Kidney (tissue), 13 donors: ENCODE measurements at regions not wholly inside any gene's neighbourhood (a gene's known extent, or its start where the extent isn't known, plus 50 kb on each side); places are given as distances from the start of the nearest gene placed in this dataset.

Source experiments
- DNase-seq, 5 donors: peaks; one replicate each; pipeline ENCODE4 v3.0.0-alpha.2; 2013 to 2020
- FAIRE-seq: peaks from 2 replicates; lab custom pipeline; 2012; peaks lifted over from hg19 to GRCh38; lab: Jason Lieb, UNC
- H3K27ac ChIP-seq, 2 donors: one replicate each; pipeline ENCODE4 v1.7.0; 2013; ENCODE audit warnings: low read depth in 2 of 2, low read length in 2 of 2, inconsistent platforms in 1 of 2
- H3K27me3 ChIP-seq: one replicate; pipeline ENCODE4 v1.7.1; 2013; ENCODE audit warnings: low read length, inconsistent platforms; ENCODE audit not compliant: control insufficient read depth, insufficient read depth
- H3K36me3 ChIP-seq, 3 donors: one replicate each; pipeline versions ENCODE4 v1.7.0 to v1.7.1; 2013; ENCODE audit warnings: low read length in 3 of 3, control low read depth in 1 of 3, inconsistent platforms in 1 of 3; ENCODE audit not compliant: insufficient read depth in 3 of 3, control insufficient read depth in 2 of 3
- H3K4me1 ChIP-seq, 3 donors: one replicate each; pipeline versions ENCODE4 v1.7.0 to v1.7.1; 2013; ENCODE audit warnings: low read length in 3 of 3, inconsistent platforms in 1 of 3, low read depth in 1 of 3; ENCODE audit not compliant: control insufficient read depth in 2 of 3, insufficient read depth in 2 of 3
- H3K4me3 ChIP-seq, 3 donors: one replicate each; pipeline versions ENCODE4 v1.7.0 to v1.8.1; 2013; ENCODE audit warnings: low read length in 3 of 3, control low read depth in 1 of 3, inconsistent platforms in 1 of 3
- H3K9ac ChIP-seq, 3 donors: one replicate each; pipeline versions ENCODE4 v1.7.0 to v1.7.1; 2013; ENCODE audit warnings: low read length in 3 of 3, control low read depth in 1 of 3, inconsistent platforms in 1 of 3
- H3K9me3 ChIP-seq, 3 donors: one replicate each; pipeline versions ENCODE4 v1.7.0 to v1.7.1; 2013; ENCODE audit warnings: low read length in 3 of 3, control low read depth in 1 of 3, inconsistent platforms in 1 of 3; ENCODE audit not compliant: control insufficient read depth in 2 of 3, insufficient read depth in 1 of 3
- intact Hi-C: fragments of 100-400 bp; cut with DNase I; formaldehyde crosslinking; loops from one replicate; pipeline ENCODE4 v1.11.1; 2022
- TF ChIP-seq, protein P1 (sequence below): IDR thresholded peaks from 3 replicates; pipeline ENCODE4 v1.5.1; 2012; ENCODE audit warnings: mild to moderate bottlenecking, moderate library complexity, borderline replicate concordance; ENCODE audit not compliant: insufficient read depth; ENCODE audit errors: extremely low read depth
- donor health status: control.
- donor health status: control.
- donor health status: control.
- donor health status: control.
- donor health status: control.
- donor health status: DM: yes; HTN: yes; CAD: no.
- donor health status: Normal renal cell carcinoma (clear cell type).

DNA sequence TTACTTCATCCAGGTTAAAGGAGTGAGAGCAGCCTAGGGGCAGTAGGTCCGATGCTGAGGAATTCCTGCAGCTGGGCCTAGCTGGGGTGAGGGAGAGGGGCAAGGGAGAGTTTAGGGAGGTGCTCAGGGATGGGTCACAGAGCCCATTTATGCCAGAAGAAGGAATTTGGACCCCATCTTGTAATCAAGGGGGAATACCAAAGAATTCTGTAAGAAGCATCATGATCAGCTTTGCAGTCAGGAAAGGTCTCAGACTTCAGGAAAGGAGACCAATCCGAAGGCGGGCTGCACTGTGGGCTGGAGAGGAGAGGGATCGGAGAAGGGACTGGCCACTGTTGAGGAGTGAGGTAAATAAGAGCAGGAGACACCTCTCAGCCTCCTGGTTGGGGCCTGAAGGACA is 566.6 kb upstream of the MGMT start:
- intact Hi-C loops = no loop called here
- DNase-seq = no peak
- no peaks in the 10 kb centered on the region for H3K9me3 ChIP-seq

DNA sequence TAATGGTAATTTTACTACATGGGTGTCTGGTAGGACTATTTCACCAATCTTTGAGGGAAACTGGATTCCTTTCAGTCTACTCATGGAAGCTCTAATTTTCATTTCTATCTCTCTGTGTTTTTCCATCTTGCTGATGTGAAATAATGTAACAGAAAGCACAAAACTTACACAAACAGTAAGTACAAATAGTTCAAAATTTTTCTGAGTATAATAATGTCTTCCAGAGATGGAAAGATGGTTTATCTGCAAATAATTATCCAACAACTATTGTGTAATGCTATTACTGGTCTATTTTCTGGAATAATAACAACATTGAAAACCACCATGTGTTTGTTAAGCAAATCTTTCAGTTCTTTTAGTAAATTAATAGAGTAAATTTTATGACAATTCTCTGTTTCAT is 565.8 kb upstream of the MGMT start:
- no peak overlapping the region for H3K27ac ChIP-seq
- no peaks in the 10 kb centered on the region for H3K36me3 ChIP-seq
- no peaks in the 10 kb centered on the region for H3K4me1 ChIP-seq
- no peaks in the 10 kb centered on the region for H3K9me3 ChIP-seq
- TF ChIP-seq, protein P1, sequence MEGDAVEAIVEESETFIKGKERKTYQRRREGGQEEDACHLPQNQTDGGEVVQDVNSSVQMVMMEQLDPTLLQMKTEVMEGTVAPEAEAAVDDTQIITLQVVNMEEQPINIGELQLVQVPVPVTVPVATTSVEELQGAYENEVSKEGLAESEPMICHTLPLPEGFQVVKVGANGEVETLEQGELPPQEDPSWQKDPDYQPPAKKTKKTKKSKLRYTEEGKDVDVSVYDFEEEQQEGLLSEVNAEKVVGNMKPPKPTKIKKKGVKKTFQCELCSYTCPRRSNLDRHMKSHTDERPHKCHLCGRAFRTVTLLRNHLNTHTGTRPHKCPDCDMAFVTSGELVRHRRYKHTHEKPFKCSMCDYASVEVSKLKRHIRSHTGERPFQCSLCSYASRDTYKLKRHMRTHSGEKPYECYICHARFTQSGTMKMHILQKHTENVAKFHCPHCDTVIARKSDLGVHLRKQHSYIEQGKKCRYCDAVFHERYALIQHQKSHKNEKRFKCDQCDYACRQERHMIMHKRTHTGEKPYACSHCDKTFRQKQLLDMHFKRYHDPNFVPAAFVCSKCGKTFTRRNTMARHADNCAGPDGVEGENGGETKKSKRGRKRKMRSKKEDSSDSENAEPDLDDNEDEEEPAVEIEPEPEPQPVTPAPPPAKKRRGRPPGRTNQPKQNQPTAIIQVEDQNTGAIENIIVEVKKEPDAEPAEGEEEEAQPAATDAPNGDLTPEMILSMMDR = no peak
- intact Hi-C loops = no loop called here
- no peak for FAIRE-seq
- H3K27me3 ChIP-seq = no peaks in the 10 kb centered on the region
- no peak overlapping the region for H3K4me3 ChIP-seq
- no peak for DNase-seq
- H3K9ac ChIP-seq = no peak overlapping the region

More for the DNA sequence above, 566.6 kb upstream of the MGMT start:
- Histone ChIP-seq H3K36me3 (no peaks in the 10 kb centered on the region), H3K4me3 (no peak overlapping the region), H3K9ac (no peak overlapping the region), H3K27ac (no peak overlapping the region), H3K27me3 (no peaks in the 10 kb centered on the region), H3K4me1 (no peaks in the 10 kb centered on the region)
- TF ChIP-seq, protein P1 = no peak
- no peak for FAIRE-seq

DNA sequence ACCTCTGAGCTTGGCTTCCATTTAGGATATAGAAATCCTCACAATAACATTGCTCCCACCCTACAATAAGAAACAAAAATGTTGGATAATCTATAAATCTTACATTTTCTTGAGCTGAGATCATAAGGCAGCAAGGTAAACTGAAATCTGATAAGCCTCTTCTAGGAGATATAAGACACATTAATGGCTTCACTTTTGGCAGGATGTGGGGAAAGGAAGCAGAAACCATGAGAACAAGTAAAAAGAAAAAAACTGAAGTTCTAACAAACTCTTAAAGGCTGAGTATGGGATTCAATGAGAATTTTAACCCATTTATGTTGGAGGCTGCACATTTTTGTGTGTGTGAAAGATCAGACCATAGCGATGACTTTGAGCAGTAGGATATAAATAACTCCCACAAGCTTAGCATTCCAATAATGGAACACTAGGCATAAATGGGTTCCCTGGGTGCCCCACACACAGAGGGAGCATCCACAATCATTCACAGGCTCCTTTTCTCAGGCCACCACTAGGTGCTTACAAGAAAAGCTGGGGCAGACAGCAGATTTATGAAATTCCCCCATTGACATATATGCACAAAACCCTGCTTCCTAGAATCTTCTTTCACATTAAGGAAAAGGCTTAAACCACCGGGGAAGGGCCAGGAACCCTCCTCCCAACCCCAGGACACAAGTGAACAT is 564.9 kb upstream of the MGMT start:
- Histone ChIP-seq H3K27ac (no peak overlapping the region), H3K4me1 (no peaks in the 10 kb centered on the region), H3K27me3 (no peaks in the 10 kb centered on the region), H3K9ac (no peak overlapping the region), H3K36me3 (no peaks in the 10 kb centered on the region), H3K4me3 (no peak overlapping the region), H3K9me3 (no peaks in the 10 kb centered on the region)
- peak in 2 of 5 donors; percentile 31 to 44 for DNase-seq
- TF ChIP-seq, protein P1 = no peak
- intact Hi-C loops = no loop called here
- no peak for FAIRE-seq
